SK-N-SH (cell line): ENCODE measurements at regions not wholly inside any gene's neighbourhood (a gene's known extent, or its start where the extent isn't known, plus 50 kb on each side); places are given as distances from the start of the nearest gene placed in this dataset.

Source experiments
- CTCF ChIA-PET: fragments of 300-600, 350-600 bp; formaldehyde crosslinking; extraction: SDS; loops from one replicate; lab custom pipeline; 2021; lab: Yijun Ruan, JAX
- POLR2A ChIA-PET: fragments of 350-600 bp; sonication (Branson Sonifier 250); formaldehyde crosslinking; extraction: SDS; loops from one replicate; lab custom pipeline; 2020; ENCODE audit warnings: antibody characterized with exemption, inconsistent platforms; lab: Yijun Ruan, JAX
- DNase-seq: peaks from one replicate; pipeline ENCODE4 v3.0.0; 2012
- H2AFZ ChIP-seq: fragments of 200-600 bp; sonication (generic); 2 replicates; pipeline ENCODE4 v1.8.1; 2016; ENCODE audit warnings: antibody characterized with exemption, mild to moderate bottlenecking, low read depth
- H3F3A ChIP-seq: fragments of 200-600 bp; sonication (generic); replicated peaks from 2 replicates; pipeline ENCODE3; 2016; ENCODE audit warnings: antibody characterized with exemption, mild to moderate bottlenecking; ENCODE audit not compliant: insufficient read depth
- H3K27ac ChIP-seq, 2 experiments: fragments of 200-500 bp in 1 of 2; fragments of 200-600 bp in 1 of 2; sonication (Bioruptor generic) in 1 of 2; sonication (generic), shearing (Covaris generic) in 1 of 2; 2 replicates each; pipeline versions ENCODE4 v1.5.1 to v1.6.1; 2014 to 2016; ENCODE audit warnings: low read depth in 2 of 2, inconsistent platforms in 1 of 2, low read length in 1 of 2, mild to moderate bottlenecking in 1 of 2, mixed read lengths in 1 of 2
- H3K27me3 ChIP-seq: fragments of 200-600 bp; sonication (generic), shearing (Covaris generic); 2 replicates; pipeline ENCODE4 v1.6.1; 2016; ENCODE audit warnings: mixed run types; ENCODE audit not compliant: insufficient read depth
- H3K36me3 ChIP-seq, 2 experiments: fragments of 200-500 bp in 1 of 2; fragments of 200-600 bp in 1 of 2; sonication (Bioruptor generic) in 1 of 2; sonication (generic) in 1 of 2; replicated peaks in 1 of 2; 2 replicates each; pipeline versions ENCODE3 to v1.5.1; 2014 to 2016; ENCODE audit warnings: low read length in 1 of 2, mild to moderate bottlenecking in 1 of 2; ENCODE audit not compliant: insufficient read depth in 2 of 2, control insufficient read depth in 1 of 2
- H3K4me1 ChIP-seq, 2 experiments: fragments of 200-500 bp in 1 of 2; fragments of 200-600 bp in 1 of 2; sonication (Bioruptor generic) in 1 of 2; sonication (generic), shearing (Covaris generic) in 1 of 2; 2 replicates each; pipeline versions ENCODE4 v1.5.1 to v1.6.1; 2014 to 2016; ENCODE audit warnings: low read depth in 1 of 2, low read length in 1 of 2, mixed run types in 1 of 2; ENCODE audit not compliant: insufficient read depth in 2 of 2, control insufficient read depth in 1 of 2
- H3K4me2 ChIP-seq: fragments of 200-600 bp; sonication (generic), shearing (Covaris generic); 2 replicates; pipeline ENCODE4 v1.6.1; 2017; ENCODE audit warnings: mixed run types
- H3K4me3 ChIP-seq, 2 experiments: fragments of 200-500 bp in 1 of 2; fragments of 200-600 bp in 1 of 2; sonication (Bioruptor generic) in 1 of 2; sonication (generic), shearing (Covaris generic) in 1 of 2; 2 replicates each; pipeline versions ENCODE4 v1.5.1 to v1.8.1; 2014 to 2016; ENCODE audit warnings: low read depth in 2 of 2, inconsistent platforms in 1 of 2, low read length in 1 of 2, mild to moderate bottlenecking in 1 of 2, mixed read lengths in 1 of 2, moderate library complexity in 1 of 2
- H3K79me2 ChIP-seq: fragments of 200-600 bp; sonication (generic); 2 replicates; pipeline ENCODE4 v1.8.1; 2017; ENCODE audit warnings: mild to moderate bottlenecking; ENCODE audit not compliant: insufficient read depth
- H3K9ac ChIP-seq: fragments of 200-600 bp; sonication (generic); 2 replicates; pipeline ENCODE4 v1.6.1; 2017; ENCODE audit warnings: mixed run types
- H3K9me2 ChIP-seq: fragments of 200-600 bp; sonication (generic); 2 replicates; pipeline ENCODE4 v1.6.1; 2017; ENCODE audit warnings: mixed run types
- H3K9me3 ChIP-seq: fragments of 200-600 bp; sonication (generic); 2 replicates; pipeline ENCODE4 v1.6.1; 2017; ENCODE audit warnings: mixed run types, mild to moderate bottlenecking, moderate library complexity
- H4K20me1 ChIP-seq: fragments of 200-600 bp; sonication (generic); 2 replicates; pipeline ENCODE4 v1.6.1; 2017; ENCODE audit warnings: mild to moderate bottlenecking, mixed run types; ENCODE audit not compliant: insufficient read depth
- CHD2 ChIP-seq: fragments of 150-350 bp; IDR thresholded peaks from 2 replicates; pipeline ENCODE4 v1.6.1; 2018; ENCODE audit warnings: low read length; ENCODE audit not compliant: partially characterized antibody
- CTCF ChIP-seq: fragments of 200-600 bp; sonication (generic); IDR thresholded peaks from 2 replicates; pipeline ENCODE4 v1.6.1; 2017; ENCODE audit warnings: antibody characterized with exemption, mild to moderate bottlenecking, moderate library complexity
- GABPA ChIP-seq: IDR thresholded peaks from 2 replicates; pipeline ENCODE4 v1.4.0; 2012; ENCODE audit warnings: low read depth, mild to moderate bottlenecking
- GATA2 ChIP-seq: sonication (generic); formaldehyde crosslinking; IDR thresholded peaks from 2 replicates; pipeline ENCODE4 v1.5.0; 2020; ENCODE audit warnings: mild to moderate bottlenecking, missing genetic modification reagents
- IRF3 ChIP-seq: fragments of 150-350 bp; IDR thresholded peaks from 2 replicates; pipeline ENCODE4 v1.6.1; 2016; ENCODE audit warnings: mild to moderate bottlenecking, low read depth, low read length
- MEF2A ChIP-seq: IDR thresholded peaks from 2 replicates; pipeline ENCODE4 v1.4.0; 2012; ENCODE audit warnings: low read depth, borderline replicate concordance
- MXI1 ChIP-seq: IDR thresholded peaks from 2 replicates; pipeline ENCODE4 v1.6.1; 2012; ENCODE audit warnings: mild to moderate bottlenecking, low read depth, low read length, improper control_type of control experiment
- NFIC ChIP-seq: IDR thresholded peaks from 2 replicates; pipeline ENCODE4 v1.4.0; 2012; ENCODE audit warnings: borderline replicate concordance
- PBX3 ChIP-seq: IDR thresholded peaks from 2 replicates; pipeline ENCODE4; 2012
- POLR2AphosphoS5 ChIP-seq: IDR thresholded peaks from 2 replicates; pipeline ENCODE4 v1.6.1; 2012; ENCODE audit warnings: low read depth, low read length
- RAD21 ChIP-seq: IDR thresholded peaks from 2 replicates; pipeline ENCODE4 v1.6.1; 2012; ENCODE audit warnings: mild to moderate bottlenecking, low read length
- REST ChIP-seq: IDR thresholded peaks from 2 replicates; pipeline ENCODE4 v1.6.1; 2012; ENCODE audit warnings: mild to moderate bottlenecking, low read depth, low read length, moderate library complexity
- RXRA ChIP-seq: IDR thresholded peaks from 2 replicates; pipeline ENCODE4 v1.4.0; 2012; ENCODE audit warnings: low read depth, mild to moderate bottlenecking, borderline replicate concordance
- USF1 ChIP-seq: IDR thresholded peaks from 2 replicates; pipeline ENCODE4 v1.4.0; 2012; ENCODE audit warnings: low read depth, borderline replicate concordance
- USF2 ChIP-seq: fragments of 150-350 bp; IDR thresholded peaks from 2 replicates; pipeline ENCODE4 v1.6.1; 2017; ENCODE audit warnings: antibody characterized with exemption, low read length, low read depth, borderline replicate concordance
- ZBTB33 ChIP-seq: IDR thresholded peaks from 2 replicates; pipeline ENCODE4 v1.4.0; 2012; ENCODE audit warnings: low read depth, borderline replicate concordance
- WGBS: methylation state at CpG from one replicate; pipeline ENCODE4 v1.1.6; 2017; ENCODE audit warnings: low lambda C conversion rate; 5-methylcytosine and 5-hydroxymethylcytosine counted together

- Histone ChIP-seq H4K20me1 (no peaks in the 10 kb centered on the region), H2AFZ (no peak overlapping the region), H3K4me2 (no peak overlapping the region), H3K27me3 (no peaks in the 10 kb centered on the region), H3K4me3 (no peak overlapping the region), H3K36me3 (peaks cover 0 to 3% of the 10 kb centered on the region in 2 experiments), H3K27ac (no peak overlapping the region), H3K4me1 (no peaks in the 10 kb centered on the region; a peak in 2 of 4 replicates), H3K79me2 (no peaks in the 10 kb centered on the region; the same call in 1 of the 2 replicates), H3F3A (no peaks in the 10 kb centered on the region), H3K9me3 (no peaks in the 10 kb centered on the region; the same call in 1 of the 2 replicates), H3K9ac (no peak overlapping the region), H3K9me2 (no peaks in the 10 kb centered on the region)
- WGBS: 44% methylated on average over 2 of the region's 2 CpGs
- CTCF ChIA-PET: interaction anchor here (0.6 kb wide), 1 partner anchor 57 kb away, joined by 3 read pairs; no protein-coding TSS in a partner anchor
- no peak for TF ChIP-seq ZBTB33
- TF ChIP-seq GATA2 (CRISPR knock-in tag): no peak
- TF ChIP-seq USF2: no peak
- no peak for TF ChIP-seq MXI1
- TF ChIP-seq CTCF: no peak
- TF ChIP-seq REST: no peak
- no peak for TF ChIP-seq PBX3
- no peak for TF ChIP-seq POLR2AphosphoS5
- TF ChIP-seq NFIC: no peak
- TF ChIP-seq CHD2: no peak
- no peak for TF ChIP-seq RXRA
- TF ChIP-seq RAD21: no peak
- no peak for TF ChIP-seq MEF2A
- no peak for TF ChIP-seq USF1
- TF ChIP-seq GABPA: no peak
- TF ChIP-seq IRF3: no peak
- POLR2A ChIA-PET: no interaction called here
- DNase-seq: no peak
Observed at GRCh38 chr10:6364283-6364682, 161.6 kb downstream of the PFKFB3 start.
